Activated CD4-positive, alpha-beta T cell treated with anti-CD3 and anti-CD28 coated beads for 1 hour (primary cell): ENCODE measurements at regions not wholly inside any gene's neighbourhood (a gene's known extent, or its start where the extent isn't known, plus 50 kb on each side); places are given as distances from the start of the nearest gene placed in this dataset.

Experiments used
- DNase-seq: peaks from one replicate; pipeline ENCODE4 v3.0.0-alpha.2; 2020

DNA sequence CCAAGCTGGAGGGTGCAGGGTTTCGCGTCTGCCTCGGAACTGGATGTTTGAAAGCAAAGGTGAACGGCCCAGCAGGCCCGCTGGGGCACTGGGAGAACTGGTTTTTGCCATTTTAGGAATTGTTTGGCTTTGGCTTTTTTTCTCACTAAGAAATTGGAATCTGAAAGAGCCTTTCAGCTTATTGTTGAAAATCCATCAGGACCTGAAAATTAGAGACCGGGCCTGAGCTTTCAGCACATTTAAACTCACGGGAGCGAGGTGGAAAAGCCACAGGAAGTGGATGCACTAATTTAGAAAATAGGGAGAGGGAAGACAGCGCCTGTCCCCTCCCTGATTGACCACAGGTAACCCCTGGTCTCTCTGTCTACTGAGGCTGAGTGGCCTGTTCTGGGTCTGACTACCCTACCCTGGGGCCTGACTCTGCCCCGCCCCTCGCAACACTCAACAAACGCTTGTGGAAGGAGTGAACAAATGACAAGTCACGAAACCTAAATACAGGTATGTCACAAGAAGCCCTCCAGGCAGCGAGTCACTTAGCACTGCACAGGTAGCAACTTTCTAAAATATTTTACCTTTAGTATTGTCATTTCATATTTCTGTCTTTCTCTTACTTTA is 100.3 kb upstream of the MBOAT2 start:
- DNase-seq: no peak

DNA sequence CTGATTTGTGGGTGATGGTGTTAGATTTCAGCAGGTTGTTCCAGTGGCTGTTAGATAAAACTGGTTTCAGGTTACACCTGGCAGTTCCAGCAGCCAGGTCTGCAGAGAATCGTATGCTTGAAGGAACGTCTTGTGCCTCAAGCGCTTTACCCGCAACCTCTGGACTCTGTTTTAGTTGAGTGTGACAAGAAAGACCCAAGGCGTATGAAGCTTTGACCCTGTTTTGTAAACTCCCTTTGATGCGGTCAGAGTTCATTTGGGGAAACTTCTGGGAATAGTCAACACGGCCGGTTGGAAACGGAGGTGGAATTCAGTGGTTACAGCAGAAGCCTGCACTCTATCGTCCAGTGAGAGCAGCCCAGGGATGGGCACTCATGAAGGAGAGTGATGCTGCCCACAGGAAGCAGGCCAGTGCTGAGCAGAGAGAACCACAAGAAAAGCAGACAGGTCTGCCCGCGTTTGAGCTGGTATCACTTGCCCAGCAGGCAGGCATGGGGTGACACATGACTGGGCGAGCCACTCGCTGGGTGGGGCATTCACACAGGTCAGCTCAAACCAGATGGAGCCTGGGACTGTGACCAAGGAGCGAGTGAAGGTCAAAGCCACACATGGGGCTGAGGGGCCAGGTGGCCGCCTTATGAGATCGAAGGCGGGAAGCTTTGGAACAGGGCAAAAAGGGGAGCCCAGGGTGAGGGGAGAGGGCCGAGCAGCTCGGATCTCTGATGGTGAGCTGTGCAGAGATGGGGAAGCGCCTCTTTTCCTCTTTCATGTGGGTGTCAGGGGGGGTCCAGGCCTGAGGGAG is 99.6 kb upstream of the MBOAT2 start:
- DNase-seq: no peak

DNA sequence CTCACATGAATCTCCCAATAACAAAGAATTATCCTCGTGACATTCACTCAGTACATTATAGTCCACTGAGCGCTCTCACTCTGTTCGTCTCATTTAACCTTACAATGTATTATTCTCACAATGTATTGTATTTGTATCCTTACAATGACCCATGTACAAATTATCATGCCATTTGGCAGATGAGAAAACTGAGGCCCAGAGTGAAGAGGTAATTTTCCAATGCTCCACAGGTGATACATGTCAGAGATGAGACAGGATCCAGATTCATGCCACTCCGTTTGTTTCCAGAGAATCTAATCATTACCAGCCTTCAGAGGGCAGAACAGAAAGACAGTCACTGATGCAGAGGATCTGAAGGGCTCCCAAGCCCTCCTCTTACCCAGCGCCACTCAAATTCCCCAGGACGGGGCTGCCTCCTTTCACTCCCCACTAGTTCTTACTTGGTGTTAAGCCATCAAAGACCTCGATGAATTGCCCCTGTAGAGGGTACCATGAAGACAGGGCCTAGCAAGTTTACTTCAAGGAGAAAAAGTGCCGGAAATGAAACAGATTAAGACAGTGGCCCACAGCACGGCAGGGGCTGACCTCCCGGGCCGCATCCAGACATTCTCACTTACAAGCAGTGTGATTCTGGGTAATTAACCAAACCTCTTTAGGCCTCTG is 98.4 kb upstream of the MBOAT2 start:
- DNase-seq: no peak

DNA sequence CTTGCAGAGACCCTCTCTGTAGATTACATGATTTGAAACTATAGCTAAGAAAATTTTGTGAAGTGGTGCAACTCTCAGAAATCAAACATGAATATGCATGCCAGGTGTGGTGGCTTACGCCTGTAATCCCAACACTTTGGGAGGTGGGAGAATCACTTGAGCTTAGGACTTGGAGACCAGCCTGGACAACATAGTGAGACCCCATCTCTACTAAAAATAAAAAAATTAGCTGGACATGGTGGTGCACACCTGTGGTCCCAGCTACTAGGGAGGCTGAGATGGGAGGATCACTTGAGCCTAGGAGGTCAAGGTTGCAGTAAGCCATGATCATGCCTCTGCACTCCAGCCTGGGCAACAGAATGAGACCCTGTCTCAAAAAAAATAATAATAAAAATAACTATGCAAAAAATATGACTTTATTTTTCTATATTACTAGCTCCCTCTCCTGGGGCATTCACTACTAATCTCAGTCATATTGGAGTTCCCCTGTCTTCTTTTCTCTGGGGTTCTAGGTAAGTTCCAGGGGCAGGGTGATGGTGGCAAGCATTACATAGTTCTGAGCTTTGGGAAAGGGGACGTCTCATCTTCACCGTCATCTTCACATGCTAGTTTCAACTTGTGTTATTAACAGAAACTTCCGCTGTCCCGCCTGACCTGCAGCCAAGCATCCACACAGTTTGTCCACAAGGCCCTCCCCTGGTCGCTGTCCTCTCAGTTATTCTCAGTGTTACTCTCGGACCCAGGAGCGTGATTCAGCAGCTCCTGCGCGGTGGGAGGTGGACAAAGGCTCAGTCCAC is 96.8 kb upstream of the MBOAT2 start:
- DNase-seq: no peak

DNA sequence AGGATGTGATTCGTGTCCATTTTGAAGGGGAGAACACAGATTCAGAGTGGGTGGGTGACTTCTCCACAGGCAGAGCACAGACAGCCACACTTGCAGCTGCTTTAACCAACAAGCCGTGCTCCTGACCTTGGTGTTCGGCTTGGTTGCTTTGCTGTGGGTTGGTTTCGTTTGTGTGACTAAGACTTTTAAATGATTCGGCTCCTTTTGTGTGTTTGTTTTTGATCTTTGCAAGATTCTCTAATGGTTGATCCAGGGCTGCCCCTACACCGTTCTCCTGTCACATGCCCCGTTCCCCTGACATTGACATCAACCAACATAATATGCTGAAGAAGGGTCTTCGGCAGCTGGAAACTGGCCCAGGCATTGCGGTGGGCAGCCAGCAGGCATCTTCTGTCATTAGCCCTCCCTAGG is 95.9 kb upstream of the MBOAT2 start:
- no peak for DNase-seq

DNA sequence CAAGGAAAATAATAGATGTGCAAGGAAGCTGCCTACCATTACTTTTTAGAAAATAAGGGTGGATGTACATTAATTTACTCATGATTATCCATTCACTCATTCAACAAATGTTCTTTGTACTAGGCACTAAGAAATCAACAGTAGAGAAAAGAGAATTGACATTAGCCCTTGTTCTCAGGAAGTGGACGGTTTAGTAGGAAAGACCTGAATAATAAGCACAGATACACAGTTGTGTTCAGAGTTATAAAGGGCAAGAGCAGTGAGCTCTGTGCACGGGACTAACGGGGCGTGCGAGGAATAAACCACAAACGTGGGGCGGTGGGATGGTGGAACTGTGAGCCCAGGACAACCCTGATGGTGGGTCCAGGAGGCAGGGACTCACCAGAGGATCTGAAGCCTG is 94.4 kb upstream of the MBOAT2 start:
- no peak for DNase-seq

DNA sequence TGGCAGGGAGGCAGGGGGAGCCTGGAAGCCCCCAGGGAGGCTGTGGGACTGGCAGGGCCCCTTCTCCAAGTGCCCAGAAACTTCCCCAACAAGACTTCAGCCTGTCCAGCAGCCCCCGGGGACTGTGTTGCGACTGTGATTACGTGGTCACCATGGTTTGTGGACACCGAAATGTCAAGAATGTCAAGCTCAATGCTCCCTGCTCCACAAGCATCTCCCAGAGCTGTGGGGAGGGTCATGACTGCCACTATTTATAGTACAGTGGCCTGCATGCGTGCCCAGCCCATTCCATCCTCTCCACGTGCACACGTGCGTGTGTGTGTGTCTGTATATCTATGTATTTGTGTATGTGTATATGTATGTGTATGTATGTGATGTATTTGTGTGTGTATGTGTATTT is 93.8 kb upstream of the MBOAT2 start:
- DNase-seq: no peak

DNA sequence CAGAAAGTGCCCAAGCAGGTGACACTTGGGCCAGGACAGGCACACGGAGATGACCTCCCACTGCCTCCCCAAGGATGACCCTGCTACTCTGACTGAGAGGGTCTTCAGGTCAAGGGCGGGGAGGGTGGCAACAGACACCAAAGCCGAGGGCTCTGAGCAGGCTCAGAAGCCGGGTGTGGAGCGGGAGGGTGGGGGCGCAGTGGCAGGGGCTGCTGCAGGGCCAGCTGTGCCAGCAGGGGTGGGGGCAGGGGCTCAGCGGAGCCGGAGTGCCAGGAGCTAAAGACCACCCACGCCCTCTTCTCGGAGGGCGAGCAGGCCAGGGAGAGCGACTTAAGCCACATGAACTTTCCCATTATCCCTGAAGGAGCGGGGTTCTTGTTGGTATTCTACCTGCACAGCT is 93.3 kb upstream of the MBOAT2 start:
- DNase-seq: no peak

DNA sequence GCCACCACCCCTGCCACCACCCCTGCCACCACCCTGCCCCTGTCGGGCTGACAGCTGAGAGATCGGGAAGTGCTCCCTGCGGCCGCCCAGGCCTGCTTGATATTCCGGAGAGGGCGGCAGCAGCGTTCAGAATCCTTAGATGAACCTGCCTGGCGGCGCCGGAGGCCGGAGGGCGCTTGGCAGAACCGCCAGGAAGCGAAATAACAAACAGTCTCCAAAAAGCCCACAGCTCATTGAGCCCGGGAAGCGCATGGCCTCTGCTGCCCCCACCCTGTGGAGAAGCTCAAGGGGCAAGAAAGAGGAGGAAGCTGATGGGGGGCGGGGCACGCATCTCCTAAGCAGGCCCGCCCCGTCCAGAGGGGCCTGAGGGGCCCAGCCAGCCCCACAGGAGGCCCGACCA is 92.2 kb upstream of the MBOAT2 start:
- no peak for DNase-seq

DNA sequence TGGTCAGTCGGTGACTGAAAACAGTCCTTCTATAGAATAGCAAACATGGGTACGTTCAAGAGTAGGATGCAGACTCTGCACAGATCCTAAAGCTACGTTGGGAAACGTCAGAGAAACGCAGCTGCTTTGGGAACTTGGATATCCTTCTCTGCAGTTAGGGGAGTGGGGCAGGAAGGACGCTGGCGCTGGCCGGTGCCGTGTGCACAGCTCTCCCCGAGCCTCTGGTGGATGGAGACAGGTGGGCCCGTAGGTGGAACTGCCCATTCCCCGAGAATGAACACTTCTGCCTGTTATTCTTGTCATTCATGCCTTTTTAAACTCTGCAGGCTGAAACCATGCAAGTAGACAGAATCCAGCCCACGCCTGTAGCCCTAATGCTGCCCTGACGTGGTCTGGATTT is 91.7 kb upstream of the MBOAT2 start:
- no peak for DNase-seq

DNA sequence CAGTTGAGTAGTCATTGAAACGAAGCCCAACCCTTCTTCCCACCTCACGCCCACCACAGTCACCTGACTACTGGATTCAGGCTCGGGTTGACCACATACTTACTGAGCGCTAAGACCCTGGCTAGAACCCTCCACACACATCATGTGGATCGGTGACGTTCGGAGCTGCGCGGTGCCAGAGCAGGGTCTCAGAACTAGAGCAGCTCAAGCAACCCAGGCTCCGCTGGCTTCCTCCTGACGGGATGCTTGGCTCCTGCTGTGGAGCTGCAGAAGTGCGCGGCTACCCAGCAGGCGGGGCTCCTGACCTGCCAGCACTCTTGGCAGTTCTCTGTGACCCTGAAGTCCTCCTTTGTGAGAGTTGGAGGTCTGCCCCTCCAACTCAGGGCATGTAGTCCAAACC is 90.6 kb upstream of the MBOAT2 start:
- DNase-seq: no peak

DNA sequence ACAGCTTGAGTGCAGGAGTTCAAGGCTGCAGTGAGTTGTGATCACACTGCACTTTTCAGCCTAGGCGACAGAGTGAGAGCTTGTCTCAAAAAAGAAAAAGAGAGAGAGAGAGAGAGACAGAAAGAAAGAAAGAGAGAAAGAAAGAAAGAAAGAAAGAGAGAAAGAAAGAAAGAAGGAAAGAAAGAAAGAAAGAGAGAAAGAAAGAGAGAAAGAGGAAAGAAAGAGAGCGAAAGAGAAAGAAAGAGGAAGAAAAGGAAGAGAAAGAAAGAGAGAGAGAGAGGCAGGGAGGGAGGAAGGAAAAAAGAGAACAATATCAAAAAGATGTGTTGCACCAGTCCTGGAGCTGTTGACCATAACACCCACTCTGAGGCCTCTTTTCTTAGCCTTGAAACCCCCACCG is 89.8 kb upstream of the MBOAT2 start:
- no peak for DNase-seq

DNA sequence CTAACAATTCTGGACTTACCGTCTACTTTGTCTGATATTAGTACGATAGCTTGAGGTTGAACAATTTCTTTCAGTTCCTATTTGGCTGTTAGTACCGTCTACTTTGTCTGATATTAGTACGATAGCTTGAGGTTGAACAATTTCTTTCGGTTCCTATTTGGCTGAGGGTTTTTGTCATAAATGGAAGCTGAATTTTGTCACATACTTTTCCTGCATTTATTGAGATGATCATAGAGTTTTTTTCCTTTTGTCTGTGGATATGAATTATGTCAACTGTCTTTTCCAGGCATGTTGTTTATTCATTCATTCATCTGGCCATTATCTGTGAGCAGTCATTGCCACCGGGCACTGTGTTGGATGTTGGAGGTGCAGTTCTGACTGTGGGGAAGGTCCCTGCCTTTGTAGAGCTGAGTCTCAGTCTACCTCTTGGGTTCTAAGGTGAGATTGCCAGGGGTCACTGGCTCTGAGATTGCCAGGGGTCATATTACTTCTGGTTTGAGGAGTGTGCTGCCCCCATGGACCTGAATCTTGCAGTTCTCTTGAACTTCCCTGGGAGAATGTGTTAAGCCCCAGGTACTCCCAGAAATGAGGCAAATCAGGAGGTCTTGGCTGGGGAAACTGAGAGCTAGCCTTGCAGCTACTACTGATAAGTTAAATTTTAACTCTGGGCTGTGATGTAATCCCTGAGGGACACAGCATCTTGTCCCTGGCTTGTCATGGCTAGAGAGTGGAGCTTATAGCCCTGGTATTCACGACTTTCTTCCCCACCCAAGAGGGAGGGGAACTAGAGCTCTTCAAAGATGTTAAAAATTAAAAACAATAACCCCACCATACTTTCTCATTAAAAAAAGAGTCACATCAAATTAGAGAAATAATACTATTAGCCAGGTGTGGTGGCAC is 89.1 kb upstream of the MBOAT2 start:
- no peak for DNase-seq

DNA sequence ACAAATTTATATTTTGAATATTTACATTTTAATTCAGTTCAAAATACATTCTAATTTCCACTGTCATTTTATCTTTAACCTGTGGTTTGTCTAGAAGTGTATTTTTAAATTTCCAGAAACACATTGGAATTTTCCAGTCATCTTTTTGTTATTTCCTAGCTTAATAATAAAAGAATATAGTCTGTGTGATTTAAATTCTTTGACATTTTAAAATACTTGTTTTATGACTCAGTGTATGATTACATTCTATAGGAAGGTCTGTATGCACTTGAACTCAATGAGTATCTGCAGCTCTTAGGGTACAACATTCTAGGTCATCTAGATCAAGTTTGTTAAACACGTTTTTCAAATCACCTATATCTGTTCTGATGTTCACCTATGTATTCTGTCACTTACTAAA is 88.3 kb upstream of the MBOAT2 start:
- DNase-seq: no peak

DNA sequence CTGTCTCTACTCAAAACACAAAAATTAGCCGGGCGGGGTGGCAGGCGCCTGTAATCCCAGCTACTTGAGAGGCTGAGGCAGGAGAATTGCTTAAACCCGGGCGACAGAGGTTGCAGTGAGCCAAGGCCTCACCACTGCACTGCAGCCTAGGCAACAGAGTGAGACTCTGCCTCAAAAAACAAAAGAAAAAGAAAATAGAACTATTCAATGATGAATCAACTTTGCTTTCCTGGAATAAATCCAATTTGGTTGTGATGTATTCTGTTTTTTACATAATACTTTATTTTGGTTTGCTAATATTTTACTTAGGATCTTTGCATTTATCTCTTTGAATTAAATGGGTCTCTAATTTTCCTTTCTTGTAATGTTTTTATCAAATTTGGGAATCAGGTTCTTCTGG is 86.3 kb upstream of the MBOAT2 start:
- no peak for DNase-seq

DNA sequence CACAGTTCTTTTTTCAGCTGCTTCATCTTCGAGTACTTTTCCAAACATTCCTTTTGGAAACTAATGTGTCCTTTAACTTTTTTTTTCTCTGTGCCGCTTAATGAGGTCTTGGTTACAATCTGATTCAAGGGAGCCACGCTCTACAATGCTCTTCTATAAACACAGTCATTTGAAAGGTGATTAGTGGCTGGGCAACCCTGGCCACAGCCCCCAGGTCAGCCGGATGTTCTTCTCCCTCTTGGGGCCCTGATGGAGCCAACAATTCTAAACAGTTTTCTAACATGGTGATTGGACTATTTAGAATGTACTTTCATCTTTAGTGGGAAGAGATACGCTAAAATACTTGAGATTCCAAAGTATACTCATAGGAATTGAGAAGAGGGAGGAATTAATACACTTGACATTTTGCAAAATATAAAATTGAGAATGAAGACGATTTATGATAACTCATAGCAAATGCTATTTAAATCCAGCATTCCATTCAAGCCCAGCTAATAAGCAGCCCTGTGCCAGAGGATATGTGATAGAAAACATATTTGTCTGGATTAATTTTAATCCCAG is 83.7 kb upstream of the MBOAT2 start:
- no peak for DNase-seq

DNA sequence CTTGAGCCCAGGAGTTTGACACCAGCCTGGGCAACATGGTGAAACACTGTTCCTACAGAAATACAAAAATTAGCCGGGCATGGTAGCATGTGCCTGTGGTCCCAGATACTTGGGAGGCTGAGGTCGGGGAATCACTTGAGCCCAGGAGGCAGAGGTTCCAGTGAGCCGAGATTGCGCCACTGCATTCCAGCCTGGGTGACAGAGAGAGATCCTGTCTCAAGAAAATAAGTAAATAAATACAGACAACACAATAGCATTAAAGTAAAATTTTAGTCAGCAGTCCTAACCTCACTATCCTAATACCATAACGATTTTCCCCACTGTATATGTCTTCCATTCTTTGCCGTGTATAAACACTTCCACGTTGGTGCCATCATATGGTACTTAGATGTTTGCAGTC is 83.0 kb upstream of the MBOAT2 start:
- no peak for DNase-seq

DNA sequence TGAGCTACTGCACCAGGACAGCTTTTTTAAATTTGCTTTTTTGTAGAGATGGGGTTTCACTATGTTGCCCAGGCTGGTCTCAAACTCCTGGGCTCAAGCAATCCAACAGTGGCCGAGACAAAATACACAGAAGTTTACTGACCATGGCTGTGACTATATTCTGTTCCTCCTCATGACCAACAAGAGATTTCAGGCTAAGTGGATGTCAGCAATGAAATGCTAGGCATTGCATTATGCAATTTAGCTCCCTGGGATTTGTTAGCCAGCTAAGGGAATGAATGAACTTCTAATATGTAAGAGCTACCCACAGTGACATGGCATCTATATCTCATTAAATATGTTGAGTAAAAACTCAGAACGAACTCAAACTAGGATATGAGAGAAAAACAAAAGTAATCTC is 81.9 kb upstream of the MBOAT2 start:
- DNase-seq: no peak

DNA sequence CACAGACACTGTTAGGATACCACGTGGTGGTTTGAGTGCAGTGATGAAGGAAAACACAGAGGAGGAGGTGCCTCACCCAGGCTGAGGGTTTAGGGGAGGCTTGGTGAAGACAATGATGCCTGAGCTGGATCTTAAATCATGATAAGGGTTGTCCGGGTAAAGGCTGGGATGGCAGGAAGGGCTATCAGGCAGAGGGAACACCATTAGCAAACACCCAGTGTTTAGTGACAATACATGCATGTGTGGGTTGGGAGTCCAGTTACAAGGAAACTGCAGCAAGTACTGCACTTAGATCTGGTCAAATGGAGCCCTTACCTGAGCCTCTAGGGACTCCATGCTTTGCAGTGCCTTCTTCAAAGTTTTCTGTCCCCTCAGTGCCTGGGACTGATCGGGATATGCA is 79.8 kb upstream of the MBOAT2 start:
- DNase-seq: no peak

DNA sequence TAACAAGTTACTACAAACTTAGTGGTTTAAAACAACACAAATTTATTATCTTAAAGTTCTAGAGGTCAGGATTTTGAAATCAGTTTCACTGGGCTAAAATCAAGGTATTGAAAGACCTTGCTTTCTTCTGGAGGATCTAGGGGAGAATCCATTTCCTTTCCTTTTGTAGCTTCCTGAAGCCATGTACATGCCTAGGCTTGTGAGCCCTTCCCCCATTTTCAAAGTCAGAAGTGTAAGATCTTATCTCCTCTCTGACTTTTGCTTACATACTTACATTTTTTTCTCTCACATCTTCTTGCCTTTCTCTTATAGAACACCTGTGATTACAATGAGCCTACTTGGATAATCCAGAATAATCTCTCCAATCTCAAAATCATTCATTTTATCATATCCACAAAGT is 78.7 kb upstream of the MBOAT2 start:
- no peak for DNase-seq

DNA sequence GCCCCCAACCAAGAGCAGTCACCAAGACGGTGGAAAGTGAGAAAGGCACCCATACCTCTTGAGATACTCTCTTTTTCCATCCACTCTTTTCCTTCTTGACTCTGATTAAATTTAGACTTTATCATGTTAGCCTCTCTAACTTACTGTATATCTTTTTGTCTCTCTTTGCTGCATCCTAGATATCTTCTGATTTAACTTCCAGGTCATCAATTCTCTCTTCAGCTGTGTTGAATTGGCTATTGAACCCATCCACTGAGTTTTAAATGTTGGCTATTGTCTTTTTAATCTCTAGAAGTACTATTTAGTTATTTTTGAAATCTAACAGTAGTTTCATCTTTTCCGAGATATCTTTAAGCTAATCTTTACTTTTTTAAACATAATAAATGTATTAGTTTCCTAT is 78.3 kb upstream of the MBOAT2 start:
- no peak for DNase-seq

DNA sequence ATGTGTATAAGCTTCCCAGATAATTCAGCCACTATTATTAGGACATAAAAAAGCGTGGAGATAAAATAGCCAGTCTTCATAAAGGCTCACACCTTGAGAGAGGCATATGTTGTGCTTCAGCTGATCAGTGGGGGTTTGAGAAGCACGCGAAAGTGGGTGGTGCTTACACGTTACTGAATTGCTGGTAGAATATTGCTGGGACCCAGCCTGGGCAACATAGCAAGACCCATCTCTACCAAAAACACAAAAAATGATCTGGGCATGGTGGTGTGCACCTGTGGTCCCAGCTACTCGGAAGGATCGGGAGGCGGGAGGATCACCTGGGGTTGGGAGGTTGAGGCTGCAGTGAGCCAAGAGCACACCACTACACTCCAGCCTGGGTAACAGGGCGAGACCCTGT is 74.9 kb upstream of the MBOAT2 start:
- DNase-seq: no peak
